ENCODE measurements at regions not wholly inside any gene's neighbourhood (a gene's known extent, or its start where the extent isn't known, plus 50 kb on each side); places are given as distances from the start of the nearest gene placed in this dataset.

- no peak for TF ChIP-seq CTCF (conservative IDR thresholded peaks at IDR 0.05)
- no peak for TF ChIP-seq ZFX (IDR thresholded peaks at IDR 0.05)
These were observed 708.4 kb upstream of the ADAMTS5 start for GRCh38 chr21:27675306-27675705.
